HG02981 (cell line): ENCODE measurements at regions not wholly inside any gene's neighbourhood (a gene's known extent, or its start where the extent isn't known, plus 50 kb on each side); places are given as distances from the start of the nearest gene placed in this dataset.

Experiments
- ATAC-seq: cut with Tn5 transposase; IDR thresholded peaks from one replicate; pipeline ENCODE4 v1.9.1; 2021; ENCODE audit warnings: mild to moderate bottlenecking, moderate library complexity; ENCODE audit not compliant: unreplicated experiment

DNA sequence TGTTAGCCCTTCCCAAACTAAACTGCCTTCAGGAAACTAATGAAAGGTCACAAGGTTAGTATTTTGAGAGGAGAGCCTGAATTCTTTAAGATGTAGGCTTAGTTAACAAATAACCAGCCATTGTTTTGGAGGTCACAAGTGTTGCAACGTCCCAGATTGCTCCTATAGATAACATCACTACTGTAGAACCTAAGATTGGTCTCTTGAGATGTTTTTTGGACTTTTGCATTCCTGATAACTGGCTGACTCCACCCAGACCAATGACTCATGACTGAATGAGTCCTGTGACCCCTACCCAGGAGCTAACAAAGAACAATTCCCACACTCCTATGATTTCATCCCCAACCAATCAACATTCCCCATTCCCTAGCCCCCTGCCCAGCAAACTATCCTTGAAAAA lies 178.8 kb downstream of the SCP2D1 start:
- ATAC-seq, result no peak

DNA sequence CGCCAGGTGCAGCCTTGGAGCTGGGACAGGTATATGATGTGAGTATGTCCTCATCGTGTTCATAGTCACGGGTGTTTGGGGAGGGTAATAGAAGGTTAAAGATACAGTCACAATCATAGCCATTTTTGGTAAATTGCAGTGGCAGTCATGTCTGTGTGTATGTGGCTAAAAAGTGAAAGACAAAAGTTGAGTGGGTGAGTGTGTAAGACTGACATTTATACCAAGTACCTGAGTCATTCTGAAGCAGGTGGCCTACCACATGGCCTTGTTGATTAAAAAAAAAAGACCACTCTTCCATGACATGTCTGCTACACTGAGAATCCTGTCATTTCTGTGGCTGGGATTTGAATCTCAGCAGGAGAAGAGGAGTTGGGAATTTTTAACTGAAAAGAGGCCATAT lies 181.9 kb downstream of the SCP2D1 start:
- no peak for ATAC-seq

DNA sequence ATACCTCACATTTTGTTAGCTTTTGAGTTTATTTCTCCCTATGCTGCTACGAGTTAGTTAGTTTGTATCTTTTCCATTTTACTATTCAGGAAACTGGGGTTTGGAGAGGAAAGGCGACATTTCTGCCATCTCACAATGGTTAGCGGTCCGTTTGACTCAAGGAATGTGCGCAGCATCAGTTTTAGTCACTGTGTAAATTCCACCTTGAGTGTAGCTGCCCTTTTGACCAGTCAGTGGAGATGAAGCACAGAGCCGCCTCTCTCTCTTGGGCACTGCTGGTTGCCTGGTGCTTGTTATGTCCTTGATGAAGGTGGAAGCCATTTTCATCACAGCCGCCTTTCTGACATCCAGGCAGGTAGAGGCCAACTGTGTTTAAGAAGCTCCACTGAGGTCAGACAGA lies 185.5 kb downstream of the SCP2D1 start:
- no peak for ATAC-seq

DNA sequence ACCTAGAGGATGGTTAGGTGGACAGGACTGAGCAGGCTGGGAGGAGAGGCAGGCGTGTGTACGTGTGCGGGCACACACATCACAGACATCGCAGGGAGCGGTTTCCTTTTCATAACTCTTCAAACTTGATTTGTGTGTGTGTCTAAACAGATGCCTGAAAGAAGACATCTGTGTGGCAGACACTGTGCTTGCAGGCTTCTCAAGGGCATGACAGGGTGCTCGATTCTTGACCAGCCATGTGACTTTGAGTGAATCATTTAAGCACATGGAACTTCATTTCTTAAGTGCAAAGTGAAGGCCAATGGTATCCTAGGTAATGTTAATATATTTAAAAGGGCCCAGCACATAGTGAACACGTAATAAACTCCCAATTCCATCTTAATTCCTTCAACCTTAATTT lies 186.5 kb downstream of the SCP2D1 start:
- no peak for ATAC-seq

DNA sequence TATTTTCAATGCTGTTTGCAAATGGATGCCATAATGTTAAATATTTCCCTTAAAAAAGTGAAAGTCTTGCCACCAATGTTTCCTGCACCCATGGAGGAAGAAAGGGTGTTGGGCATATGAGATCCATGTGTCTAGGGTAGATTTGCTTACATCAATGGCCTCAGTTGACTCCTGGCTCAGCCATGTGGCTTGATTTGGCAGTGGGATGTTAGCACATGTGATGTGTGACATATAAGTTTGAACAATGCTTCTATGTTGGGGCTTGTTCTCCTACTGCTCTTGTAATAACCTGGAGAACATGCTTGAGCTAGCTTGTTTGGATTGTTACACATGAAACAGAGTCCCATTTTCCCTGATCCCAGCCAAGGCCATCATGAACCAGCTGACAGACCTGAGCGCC lies 187.6 kb downstream of the SCP2D1 start:
- ATAC-seq, result no peak

DNA sequence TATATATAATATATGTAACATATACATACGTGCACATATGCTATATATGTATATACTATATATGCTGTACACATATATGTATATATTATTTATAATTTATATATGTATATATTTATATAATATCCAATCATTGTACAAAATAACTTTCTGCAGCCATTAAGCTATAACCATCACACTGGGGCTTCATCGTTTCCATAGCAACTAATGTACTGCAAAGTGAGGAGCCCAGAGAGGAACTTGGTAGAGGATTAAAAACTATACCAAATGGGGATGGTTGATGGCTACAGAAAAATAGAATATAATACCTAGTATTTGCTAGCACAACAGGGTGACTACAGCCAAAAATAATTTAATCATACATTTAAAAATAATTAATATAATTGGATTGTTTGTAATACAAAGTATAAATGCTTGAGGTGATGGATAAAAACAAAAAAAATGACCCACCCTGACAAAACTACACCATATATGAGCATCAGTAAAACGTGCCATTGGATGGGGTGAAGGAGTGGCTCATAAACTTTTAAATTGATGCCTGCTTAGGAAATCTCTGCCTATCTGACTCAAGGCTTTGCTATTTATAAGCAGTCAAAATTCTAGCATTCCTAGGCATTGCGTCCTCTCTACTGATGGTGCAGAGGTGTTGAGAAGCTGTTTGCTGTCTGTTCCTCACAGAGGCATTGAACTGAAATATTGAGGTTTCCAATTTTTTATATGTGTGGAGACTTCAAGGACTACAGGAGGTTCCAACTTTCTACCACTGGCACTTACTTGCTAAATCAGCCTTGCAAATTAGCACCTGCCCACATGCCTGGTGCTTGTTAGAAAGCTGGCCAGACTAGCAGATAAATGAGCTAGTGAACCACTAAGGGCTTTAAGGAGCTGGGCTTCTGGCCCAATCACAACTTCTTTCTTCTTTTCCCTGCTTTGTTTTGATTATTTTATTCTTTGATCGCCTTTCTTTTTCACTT lies 190.1 kb downstream of the SCP2D1 start:
- ATAC-seq, result no peak

DNA sequence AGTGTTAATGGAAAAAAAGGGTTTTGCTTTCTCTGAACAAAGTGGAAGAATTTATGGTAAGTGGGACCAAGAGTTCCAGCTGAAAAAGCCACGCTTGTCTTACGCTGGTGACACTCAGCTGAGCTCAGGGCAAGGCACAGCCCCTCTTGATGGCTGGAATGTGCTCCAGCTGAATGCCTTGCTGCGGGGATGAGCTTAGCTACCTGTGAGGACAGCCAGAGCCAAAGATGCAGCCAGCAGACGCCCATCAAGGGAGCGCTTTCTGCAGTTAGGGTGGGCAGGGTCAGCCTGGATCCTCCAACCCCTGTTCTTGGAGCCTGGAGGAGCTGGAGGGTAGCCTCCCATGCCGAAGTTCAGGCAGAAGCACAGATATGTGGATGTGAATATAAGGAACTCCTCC lies 191.4 kb downstream of the SCP2D1 start:
- ATAC-seq, result no peak

DNA sequence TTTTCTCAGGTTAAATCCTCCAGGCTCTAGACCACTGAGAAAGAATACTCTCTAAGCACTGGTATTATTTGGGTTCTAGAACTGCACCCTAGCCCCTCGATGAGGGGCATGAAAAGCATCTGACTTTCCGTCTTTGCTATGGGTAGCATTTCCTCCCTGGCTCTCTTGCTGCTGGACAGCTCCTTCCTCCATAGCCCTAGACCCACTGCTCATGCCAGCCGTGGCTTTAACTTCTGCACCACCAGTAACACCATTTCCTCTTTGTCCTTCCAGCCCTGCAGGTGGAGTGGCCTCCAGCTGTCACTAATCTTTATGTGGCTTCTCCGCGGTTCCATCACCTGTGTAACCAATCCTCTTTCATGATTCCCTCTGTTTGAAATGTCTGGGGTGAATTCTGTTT lies 194.9 kb downstream of the SCP2D1 start:
- ATAC-seq, result no peak

DNA sequence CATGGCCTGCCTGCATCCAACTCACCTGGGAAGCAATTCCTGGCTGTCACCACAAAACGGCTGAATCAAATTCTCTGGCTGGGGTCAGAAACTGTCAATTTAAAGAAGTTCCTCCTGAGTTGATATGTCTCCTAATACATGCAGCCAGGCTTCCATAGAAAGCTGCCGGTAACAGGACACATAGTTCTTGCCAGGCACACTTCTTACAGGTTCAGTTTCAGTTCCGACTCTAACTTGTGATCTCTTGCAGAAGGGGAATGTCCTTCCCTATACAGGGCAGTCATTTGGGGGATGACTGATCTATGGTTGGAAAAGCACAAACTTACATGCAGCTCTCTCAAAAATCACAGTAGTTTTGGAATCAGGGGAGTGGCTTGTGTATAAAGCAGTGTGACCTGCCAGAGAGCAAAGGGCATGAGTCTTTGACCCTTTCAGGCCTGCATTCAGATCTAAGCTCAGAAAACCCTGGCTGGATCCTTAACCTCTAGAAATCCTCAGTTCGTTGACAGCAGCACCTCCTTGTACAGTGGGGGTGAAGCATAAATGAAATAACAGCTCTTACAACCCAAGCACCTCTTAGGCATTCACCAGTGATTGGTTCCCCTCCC lies 195.6 kb downstream of the SCP2D1 start:
- no peak for ATAC-seq

DNA sequence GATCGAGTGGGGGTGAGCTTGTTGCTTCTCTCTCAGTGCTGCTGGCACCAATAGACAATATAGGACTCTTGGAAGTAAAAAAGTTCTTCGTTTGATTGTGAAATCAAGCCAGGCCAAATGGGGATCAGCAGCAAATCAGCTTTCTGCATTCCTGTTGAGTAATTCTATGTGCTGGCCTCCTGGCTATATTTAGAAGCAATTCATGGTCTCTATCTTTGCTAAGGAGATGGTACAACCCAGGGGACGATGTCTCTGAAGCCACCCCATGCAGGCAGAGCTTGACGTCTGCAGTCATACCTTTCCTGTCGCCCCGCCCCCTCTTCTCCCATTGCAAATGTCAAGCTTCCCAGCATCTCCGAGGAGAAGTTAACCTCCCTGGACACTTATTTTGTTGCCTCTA lies 199.1 kb downstream of the SCP2D1 start:
- ATAC-seq, result no peak

DNA sequence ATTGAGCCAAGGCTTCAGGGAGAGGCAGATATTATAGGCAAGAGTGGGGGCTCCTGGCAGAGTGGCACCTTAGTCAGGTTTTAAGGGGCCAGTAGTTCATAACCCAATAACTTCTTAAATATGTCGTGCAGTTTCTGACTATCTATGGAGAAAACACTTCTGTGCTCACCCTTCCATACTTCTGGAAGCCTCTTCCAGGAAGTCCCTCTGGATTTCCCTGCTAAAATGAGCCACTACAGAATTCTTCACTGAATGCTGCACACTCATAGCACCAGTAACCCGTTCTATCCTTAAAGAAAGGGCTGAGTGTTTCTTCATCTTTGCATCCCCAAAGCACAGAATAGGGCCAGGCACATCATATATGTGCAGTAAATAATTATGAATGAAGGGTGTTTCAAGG lies 198.5 kb upstream of the SLC24A3 start:
- ATAC-seq, result no peak

DNA sequence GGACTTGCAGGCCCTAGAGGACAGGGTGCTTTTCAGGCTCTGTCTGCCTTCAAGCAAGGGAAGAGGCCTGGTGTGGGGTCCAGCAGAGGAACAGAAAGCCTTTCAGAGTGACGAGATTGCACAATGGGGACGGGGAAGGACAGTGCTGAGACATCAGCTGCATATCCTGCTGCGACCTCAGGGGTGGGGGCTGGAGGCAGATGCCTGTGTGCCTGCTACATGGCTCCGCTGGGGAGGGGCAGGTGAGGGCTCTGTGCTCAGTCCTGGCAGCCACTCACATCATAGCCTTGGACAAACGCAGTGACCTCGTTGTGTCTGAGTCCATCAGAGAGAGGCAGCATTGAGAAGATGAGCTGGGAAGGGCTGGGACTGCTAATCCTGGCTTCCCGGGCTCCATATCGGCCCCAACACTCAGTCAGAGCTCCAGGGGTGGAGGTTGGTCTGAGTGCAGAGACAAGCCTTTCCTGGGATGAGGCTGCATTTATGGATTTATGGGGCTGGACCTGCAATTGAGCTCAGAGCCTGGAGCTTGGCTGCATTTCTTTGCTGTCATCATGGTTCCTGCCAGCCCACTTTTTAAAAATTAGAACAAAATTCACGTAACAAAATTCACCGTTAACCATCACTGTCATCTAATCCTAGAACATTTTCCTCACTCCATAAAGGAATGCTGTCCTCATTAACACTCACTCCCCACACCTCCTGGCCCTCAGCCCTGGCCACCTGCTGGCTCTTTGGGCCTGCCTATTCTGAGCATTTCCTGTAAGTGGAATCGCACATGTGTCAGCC lies 196.9 kb upstream of the SLC24A3 start:
- ATAC-seq, result no peak

DNA sequence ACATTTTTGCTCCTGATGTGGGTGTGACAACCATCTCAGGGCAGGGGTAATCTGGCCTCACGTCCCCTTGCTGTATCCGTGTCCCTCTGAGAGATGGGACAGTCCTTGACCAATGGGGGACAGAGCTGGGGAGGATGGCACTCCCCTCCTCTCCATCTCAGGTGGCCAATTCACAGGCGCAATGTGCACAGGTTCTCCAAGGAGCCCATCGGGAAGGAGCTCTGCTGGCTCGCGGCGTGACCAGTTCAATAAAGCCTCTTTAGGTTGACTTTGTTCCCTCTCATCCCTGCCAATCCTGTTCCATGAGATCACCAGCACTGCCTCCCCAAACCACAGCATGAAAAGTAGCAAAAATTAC lies 196.3 kb upstream of the SLC24A3 start:
- ATAC-seq, result no peak

DNA sequence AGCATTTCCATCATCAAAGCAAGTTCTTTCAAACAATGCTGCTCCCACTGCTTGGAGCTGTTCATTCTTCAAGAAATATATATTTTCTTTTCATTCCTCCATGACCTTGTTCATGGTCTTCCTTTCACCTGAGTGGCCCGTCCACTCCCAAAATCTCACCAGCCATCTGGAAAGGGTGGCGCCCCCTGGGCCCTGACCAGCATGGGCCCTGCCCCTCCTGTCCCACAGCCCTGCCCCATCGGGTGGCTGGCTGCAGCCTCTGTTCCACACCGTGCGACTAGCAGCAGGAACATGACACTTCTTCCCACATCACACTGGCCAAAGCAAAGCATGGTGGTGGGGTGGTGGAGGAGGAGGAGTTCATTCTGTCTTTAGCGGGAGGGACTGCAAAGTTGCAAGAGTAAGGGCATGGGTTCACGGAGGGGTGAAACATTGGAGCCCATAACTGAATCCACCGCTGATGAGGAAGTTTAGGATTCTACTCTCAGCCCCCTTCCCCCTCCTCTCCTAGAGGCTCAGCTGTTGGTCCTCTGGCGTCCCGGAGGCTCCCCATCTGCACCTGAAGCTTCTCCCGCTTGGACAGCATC lies 195.2 kb upstream of the SLC24A3 start:
- ATAC-seq, result no peak

DNA sequence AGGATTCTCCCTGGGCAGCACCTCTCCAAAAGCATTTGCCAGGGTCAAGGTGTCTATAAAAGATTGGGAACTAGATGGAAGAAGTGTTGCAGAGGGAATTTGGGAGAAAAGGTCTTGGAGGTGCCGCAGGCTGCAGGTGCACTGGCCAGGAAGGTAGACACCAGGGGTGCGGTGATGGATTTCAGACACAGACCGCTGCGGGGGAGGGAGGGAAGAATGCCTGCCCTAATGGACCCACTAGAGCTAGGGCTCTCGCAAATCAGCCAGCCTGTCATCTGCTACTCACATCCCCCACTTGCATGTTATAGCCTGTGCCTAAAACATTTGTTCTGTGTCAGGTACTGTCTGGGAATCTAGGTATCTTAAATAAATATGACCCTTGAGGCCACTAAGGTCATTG lies 193.6 kb upstream of the SLC24A3 start:
- ATAC-seq, result no peak

DNA sequence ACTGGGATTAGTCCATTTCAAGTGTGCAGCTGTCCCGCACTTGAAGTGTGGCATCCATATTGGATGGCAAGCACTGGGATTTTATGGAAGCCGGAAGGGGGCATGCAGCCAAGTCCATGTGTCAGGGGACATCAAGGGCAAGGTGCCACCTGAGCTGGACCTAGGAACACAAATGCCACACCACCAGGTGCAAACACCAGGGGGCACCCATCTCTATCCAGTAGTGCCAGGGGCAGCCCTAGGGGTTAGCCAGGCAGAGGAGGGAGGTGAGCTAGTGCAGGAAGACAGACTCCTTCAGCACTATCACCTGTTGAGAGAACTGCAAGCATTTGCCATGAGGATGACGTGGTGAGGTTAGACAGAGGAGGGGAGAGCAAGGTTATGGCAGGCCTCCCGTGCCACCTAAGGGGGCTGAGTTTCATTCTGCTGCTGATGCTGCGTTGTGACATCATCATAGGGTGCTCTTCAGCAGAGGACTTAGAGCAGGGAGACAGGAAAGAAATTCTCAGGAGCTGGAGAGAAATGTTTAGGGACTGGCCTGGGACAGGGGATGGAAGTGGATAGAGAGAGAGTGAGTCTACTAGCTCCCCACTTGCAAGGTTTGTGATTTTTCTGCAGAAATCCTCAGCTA lies 192.6 kb upstream of the SLC24A3 start:
- ATAC-seq, result no peak

DNA sequence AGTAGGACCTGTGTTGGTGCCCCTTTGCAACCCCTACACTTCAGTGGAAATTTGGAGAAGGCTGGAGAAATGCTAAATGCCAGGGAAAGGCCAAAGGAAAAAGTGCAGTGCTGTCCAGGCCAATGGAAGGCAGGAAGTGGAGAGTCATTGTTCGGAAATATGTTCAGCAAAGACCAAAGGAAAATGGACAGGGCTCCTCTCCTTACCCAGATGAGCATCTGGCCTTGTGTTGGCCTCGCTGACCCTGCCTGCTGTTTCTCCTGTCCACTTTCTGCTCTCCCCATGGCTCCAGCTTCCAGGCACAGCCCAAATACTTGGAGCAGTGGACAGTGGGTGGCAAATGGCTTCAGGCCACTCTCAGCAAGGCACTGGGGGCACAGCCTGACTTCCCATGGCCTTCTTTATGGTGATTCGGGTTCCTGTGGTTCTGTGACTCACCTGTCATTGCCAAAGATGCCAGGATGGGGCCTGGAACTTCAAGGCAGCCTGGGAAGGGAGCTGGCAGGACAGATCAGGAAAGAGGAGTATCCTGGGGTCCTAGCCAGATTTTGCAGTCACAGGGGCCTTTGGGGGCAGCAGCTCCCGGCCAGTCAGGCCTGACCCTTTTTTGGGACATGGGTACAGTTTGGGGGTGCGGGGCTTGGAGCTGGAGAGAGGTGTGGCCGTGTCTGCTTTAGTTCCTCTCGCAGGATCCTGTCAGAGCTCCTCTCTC lies 190.9 kb upstream of the SLC24A3 start:
- no peak for ATAC-seq

DNA sequence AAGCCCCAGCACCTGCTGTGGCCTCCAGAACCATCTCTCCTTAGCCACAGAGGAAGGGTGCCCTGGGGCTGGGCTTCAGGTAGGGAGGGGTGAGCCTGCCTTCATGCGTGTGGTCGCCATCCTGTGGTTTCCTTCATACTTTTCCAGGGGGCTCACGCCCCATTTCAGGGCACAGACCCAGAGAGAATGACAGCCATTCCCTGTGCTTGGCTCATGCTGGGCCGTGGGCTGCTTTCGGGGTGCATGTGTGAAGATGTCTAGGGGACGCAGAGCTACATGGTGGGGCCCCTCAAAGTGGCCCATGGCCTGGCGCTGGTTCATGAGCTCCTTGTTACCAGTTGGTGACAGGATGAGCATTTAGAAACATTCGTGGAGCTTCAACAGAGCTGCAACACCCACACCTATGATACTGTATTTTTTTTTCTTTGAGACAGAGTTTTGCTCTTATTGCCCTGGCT lies 190.3 kb upstream of the SLC24A3 start:
- ATAC-seq, result no peak

DNA sequence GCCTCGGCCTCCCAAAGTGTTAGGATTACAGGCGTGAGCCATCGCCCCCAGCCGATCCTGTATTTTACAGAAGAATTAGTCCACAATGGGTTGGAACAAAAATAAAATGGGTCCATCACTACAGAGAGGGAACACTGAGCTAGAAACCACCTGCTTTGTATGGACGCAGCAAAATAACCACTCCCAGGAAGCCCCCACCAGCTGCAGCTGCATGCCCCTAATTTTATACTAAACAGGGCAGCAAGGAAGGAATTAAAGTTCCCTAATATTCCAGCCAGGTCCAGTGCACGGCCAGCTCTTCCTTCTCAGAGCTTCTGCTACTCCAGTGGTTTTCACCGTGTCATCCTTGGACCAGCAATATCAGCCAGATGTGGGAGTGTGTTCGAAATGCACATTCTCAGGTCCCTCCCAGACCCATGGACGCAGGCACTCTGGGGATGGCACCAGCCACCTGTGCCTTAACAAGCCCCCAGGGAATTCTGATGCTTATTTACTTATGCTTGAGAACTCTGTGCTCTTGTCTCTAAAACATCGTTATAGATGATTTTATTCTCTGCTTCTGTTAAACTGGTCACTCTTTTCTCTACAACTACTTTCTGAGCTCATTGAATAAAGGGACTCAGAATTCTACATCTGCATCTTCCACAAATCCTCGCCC lies 189.5 kb upstream of the SLC24A3 start:
- no peak for ATAC-seq
